ENCODE measurements at regions not wholly inside any gene's neighbourhood (a gene's known extent, or its start where the extent isn't known, plus 50 kb on each side); places are given as distances from the start of the nearest gene placed in this dataset.

- Histone ChIP-seq H3K36me3 (no peaks in the 10 kb centered on the region), H3K9me3 (no peaks in the 10 kb centered on the region), H3K27ac (no peak overlapping the region), H3K4me3 (no peak overlapping the region), H3K4me1 (no peaks in the 10 kb centered on the region), H3K27me3 (peaks cover 7% of the 10 kb centered on the region)
- TF ChIP-seq POLR2AphosphoS5 (IDR thresholded peaks at IDR 0.05) (no peak), EP300 (IDR thresholded peaks at IDR 0.05) (no peak), CTCF (IDR thresholded peaks at IDR 0.05) (no peak)
- no peak for DNase-seq (ENCODE audit: low spot score in 2 of 2)
- WGBS: 94% methylated on average over 3 of the region's 3 CpGs
Measured at GRCh38 chr17:12489325-12489724, 176.4 kb upstream of the MYOCD start.

GRCh38 chr17:12492450-12492849 lies 173.2 kb upstream of the MYOCD start:
- WGBS: 39% methylated on average over 3 of the region's 3 CpGs
- Histone ChIP-seq H3K9me3 (no peaks in the 10 kb centered on the region), H3K36me3 (no peaks in the 10 kb centered on the region), H3K27me3 (peaks cover 7% of the 10 kb centered on the region), H3K4me3 (no peak overlapping the region), H3K27ac (no peak overlapping the region), H3K4me1 (no peaks in the 10 kb centered on the region)
- DNase-seq (ENCODE audit: low spot score in 2 of 2): no peak
- TF ChIP-seq EP300 (IDR thresholded peaks at IDR 0.05): no peak
- TF ChIP-seq POLR2A (IDR thresholded peaks at IDR 0.05): no peak
- no peak for TF ChIP-seq POLR2AphosphoS5 (IDR thresholded peaks at IDR 0.05)
- TF ChIP-seq CTCF (IDR thresholded peaks at IDR 0.05): no peak

- H3K36me3 ChIP-seq: no peaks in the 10 kb centered on the region
- no peak for DNase-seq (ENCODE audit: low spot score in 2 of 2)
- no peak overlapping the region for H3K27ac ChIP-seq
- WGBS: 52% methylated on average over 2 of the region's 2 CpGs
- TF ChIP-seq CTCF (IDR thresholded peaks at IDR 0.05): no peak
- TF ChIP-seq POLR2AphosphoS5 (IDR thresholded peaks at IDR 0.05): no peak
- no peak for TF ChIP-seq EP300 (IDR thresholded peaks at IDR 0.05)
- no peak for TF ChIP-seq POLR2A (IDR thresholded peaks at IDR 0.05)
- H3K4me1 ChIP-seq: no peaks in the 10 kb centered on the region
- no peaks in the 10 kb centered on the region for H3K27me3 ChIP-seq
- H3K9me3 ChIP-seq: no peaks in the 10 kb centered on the region
- H3K4me3 ChIP-seq: no peak overlapping the region
Measured at GRCh38 chr17:12505866-12506265, 159.8 kb upstream of the MYOCD start.

- no peak overlapping the region for H3K27ac ChIP-seq
- H3K4me1 ChIP-seq: no peaks in the 10 kb centered on the region
- H3K4me3 ChIP-seq: no peak overlapping the region
- no peaks in the 10 kb centered on the region for H3K27me3 ChIP-seq
- no peaks in the 10 kb centered on the region for H3K36me3 ChIP-seq
- 77% methylated on average over 9 of the region's 9 CpGs for WGBS
- H3K9me3 ChIP-seq: no peaks in the 10 kb centered on the region
- no peak for DNase-seq (ENCODE audit: low spot score in 2 of 2)
- no peak for TF ChIP-seq EP300 (IDR thresholded peaks at IDR 0.05)
- no peak for TF ChIP-seq POLR2AphosphoS5 (IDR thresholded peaks at IDR 0.05)
- TF ChIP-seq CTCF (IDR thresholded peaks at IDR 0.05): no peak
- no peak for TF ChIP-seq POLR2A (IDR thresholded peaks at IDR 0.05)
Measured at GRCh38 chr17:12507026-12507595, 158.6 kb upstream of the MYOCD start.

GRCh38 chr17:12509801-12510200 lies 155.9 kb upstream of the MYOCD start:
- H3K36me3 ChIP-seq: no peaks in the 10 kb centered on the region
- 80% methylated on average over 1 of the region's 1 CpG for WGBS
- H3K4me1 ChIP-seq: no peaks in the 10 kb centered on the region
- DNase-seq (ENCODE audit: low spot score in 2 of 2): no peak
- no peaks in the 10 kb centered on the region for H3K9me3 ChIP-seq
- TF ChIP-seq POLR2AphosphoS5 (IDR thresholded peaks at IDR 0.05) (no peak), EP300 (IDR thresholded peaks at IDR 0.05) (no peak), POLR2A (IDR thresholded peaks at IDR 0.05) (no peak), CTCF (IDR thresholded peaks at IDR 0.05) (no peak)
- H3K27ac ChIP-seq: no peak overlapping the region
- H3K4me3 ChIP-seq: no peak overlapping the region
- H3K27me3 ChIP-seq: no peaks in the 10 kb centered on the region

Measured in suprapubic skin (tissue), 4 donors.